Adrenal gland (tissue), 5 donors: ENCODE measurements at regions not wholly inside any gene's neighbourhood (a gene's known extent, or its start where the extent isn't known, plus 50 kb on each side); places are given as distances from the start of the nearest gene placed in this dataset.

Experiments
- CTCF ChIP-seq, 6 experiments: fragments of 450-650 bp in 4 of 6; fragments of 200-600 bp in 2 of 6; sonication (generic) in 1 of 6; IDR thresholded peaks; 1 replicate in 5 of 6; 2 replicates in 1 of 6; pipeline versions ENCODE4 v1.5.1 to v1.8.0; 2016 to 2021; ENCODE audit warnings: antibody characterized with exemption in 6 of 6, mild to moderate bottlenecking in 2 of 6, moderate library complexity in 1 of 6
- POLR2A ChIP-seq, 2 donors: fragments of 450-650 bp; IDR thresholded peaks; one replicate each; pipeline ENCODE4 v1.6.1; 2017; ENCODE audit warnings: antibody characterized with exemption in 2 of 2, mild to moderate bottlenecking in 2 of 2, moderate library complexity in 1 of 2
- donor health status: DM: no; HTN: no; CAD: no.

GRCh38 chr14:56461276-56462275 is 118.0 kb upstream of the TMEM260 start:
- TF ChIP-seq CTCF (IDR thresholded peaks at IDR 0.05) (no peak), POLR2A (IDR thresholded peaks at IDR 0.05) (no peak)
